Fibroblast of the aortic adventitia (primary cell): ENCODE measurements at regions not wholly inside any gene's neighbourhood (a gene's known extent, or its start where the extent isn't known, plus 50 kb on each side); places are given as distances from the start of the nearest gene placed in this dataset.
A peak's percentile ranks its signal among the peaks of the same experiment; 100 is the strongest.

Experiments used
- DNase-seq: peaks from one replicate; pipeline ENCODE4 v3.0.0-alpha.2; 2010; ENCODE audit warnings: low read depth
- H3K4me3 ChIP-seq: 2 replicates; pipeline ENCODE4 v1.5.1; 2011; ENCODE audit warnings: low read depth, mild to moderate bottlenecking, control low read depth, low read length, moderate library complexity
- TF ChIP-seq, protein P1 (sequence below): IDR thresholded peaks from 2 replicates; pipeline ENCODE4 v1.5.1; 2011; ENCODE audit warnings: mild to moderate bottlenecking, low read length, control low read depth, inconsistent platforms; ENCODE audit not compliant: insufficient read depth

DNA sequence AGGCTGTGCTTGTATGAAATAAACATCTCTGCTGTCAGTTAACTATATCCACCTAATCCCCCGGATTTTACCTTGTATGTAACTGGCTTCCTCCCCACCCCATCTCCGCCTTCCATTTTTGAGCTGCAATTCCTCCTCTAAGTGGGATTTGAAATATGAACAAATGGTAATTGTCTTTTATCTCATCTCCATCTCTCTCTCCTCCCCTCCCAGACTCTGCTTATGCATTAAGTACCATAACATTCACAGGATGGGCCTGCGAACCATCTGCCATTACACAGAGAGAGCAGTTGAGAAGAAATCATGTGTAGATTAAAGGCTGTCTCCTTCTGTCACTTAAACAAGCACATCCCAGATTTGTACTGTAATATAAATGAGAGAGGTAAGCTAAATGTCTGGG is 1169.9 kb downstream of the TYW1 start:
- TF ChIP-seq, protein P1, sequence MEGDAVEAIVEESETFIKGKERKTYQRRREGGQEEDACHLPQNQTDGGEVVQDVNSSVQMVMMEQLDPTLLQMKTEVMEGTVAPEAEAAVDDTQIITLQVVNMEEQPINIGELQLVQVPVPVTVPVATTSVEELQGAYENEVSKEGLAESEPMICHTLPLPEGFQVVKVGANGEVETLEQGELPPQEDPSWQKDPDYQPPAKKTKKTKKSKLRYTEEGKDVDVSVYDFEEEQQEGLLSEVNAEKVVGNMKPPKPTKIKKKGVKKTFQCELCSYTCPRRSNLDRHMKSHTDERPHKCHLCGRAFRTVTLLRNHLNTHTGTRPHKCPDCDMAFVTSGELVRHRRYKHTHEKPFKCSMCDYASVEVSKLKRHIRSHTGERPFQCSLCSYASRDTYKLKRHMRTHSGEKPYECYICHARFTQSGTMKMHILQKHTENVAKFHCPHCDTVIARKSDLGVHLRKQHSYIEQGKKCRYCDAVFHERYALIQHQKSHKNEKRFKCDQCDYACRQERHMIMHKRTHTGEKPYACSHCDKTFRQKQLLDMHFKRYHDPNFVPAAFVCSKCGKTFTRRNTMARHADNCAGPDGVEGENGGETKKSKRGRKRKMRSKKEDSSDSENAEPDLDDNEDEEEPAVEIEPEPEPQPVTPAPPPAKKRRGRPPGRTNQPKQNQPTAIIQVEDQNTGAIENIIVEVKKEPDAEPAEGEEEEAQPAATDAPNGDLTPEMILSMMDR: no peak
- no peak for DNase-seq
- no peak overlapping the region for H3K4me3 ChIP-seq

DNA sequence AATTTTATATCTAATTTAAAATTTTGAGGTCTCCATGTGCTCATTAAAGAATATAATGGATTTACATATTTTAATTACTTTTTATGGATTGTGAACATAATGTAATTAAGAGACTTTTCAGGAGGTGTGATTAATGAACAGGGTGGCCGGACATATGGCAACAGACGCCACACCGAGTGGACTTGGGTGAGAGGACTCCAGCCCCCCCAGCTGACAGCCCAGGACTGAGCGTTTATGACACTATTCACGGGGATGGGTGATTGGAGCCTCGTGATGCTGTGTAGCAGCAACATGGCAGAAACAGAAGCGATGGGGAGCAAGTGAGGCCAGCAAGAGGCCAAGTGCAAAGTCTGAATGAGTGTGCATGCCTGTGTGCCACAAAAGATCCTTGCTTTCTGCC is 1176.9 kb downstream of the TYW1 start:
- TF ChIP-seq, protein P1: no peak
- no peak for DNase-seq

DNA sequence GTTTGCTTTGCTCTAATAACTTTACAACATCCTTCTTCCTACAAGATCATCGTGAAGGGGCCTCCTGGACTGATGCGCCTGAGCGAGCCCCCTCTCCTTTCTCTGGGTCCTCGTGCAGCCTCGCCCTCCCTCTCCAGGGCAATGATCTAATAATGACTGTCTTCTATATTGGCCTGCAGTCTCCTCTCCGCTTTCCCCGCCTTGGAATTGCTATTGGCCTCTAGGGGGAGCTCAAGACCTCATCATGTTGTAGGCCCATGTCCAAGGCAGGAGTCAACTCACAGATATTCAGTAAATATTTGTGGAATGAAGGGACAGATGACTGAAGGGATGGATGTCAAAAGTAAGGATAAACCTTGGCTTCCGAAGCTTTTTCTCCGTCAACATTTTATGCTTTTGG is 1180.3 kb downstream of the TYW1 start:
- DNase-seq: peak; percentile 14
- H3K4me3 ChIP-seq: no peak overlapping the region
- TF ChIP-seq, protein P1: peak; percentile 17

More for the DNA sequence above, 1176.9 kb downstream of the TYW1 start:
- no peak overlapping the region for H3K4me3 ChIP-seq

DNA sequence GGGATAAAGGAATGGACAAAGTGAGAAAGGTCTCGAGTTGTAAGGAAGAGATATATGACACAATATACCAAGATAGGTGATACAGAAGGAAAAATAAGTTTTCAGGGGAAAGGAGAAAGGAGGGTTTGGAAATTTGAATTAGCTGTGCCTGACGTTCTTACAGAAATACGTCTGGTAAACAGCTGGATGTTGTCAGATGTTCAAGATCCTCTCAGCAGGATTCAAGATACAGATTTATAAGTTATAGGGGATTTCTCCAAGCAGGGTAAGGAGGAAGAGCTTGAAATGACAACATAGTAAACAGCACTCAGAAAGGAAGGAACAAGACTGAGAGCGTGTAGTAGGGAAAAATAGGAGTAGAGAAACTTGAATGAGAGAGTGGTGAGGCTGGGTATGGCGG is 1184.1 kb downstream of the TYW1 start:
- no peak for DNase-seq
- no peak overlapping the region for H3K4me3 ChIP-seq
- TF ChIP-seq, protein P1: no peak

DNA sequence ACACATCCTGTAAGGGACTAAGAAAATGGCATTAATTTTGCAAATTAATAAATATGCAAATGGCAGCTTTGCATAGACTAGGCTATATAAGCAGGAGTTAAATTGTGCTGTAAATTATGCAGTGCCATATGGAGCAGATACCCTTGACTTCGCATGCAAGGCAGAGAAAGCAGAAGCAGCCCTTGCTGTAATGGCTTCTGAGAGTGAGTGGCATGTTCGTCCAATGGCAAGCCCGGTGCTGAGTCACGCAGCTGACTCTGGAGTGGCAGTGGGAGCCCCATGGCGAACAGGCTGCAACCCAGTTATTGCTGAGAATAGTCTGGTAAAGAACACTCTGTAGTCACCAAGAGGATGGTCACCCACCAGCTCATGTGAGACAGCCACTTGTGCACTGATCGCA is 1186.5 kb downstream of the TYW1 start:
- no peak overlapping the region for H3K4me3 ChIP-seq
- DNase-seq: no peak
- TF ChIP-seq, protein P1: no peak

DNA sequence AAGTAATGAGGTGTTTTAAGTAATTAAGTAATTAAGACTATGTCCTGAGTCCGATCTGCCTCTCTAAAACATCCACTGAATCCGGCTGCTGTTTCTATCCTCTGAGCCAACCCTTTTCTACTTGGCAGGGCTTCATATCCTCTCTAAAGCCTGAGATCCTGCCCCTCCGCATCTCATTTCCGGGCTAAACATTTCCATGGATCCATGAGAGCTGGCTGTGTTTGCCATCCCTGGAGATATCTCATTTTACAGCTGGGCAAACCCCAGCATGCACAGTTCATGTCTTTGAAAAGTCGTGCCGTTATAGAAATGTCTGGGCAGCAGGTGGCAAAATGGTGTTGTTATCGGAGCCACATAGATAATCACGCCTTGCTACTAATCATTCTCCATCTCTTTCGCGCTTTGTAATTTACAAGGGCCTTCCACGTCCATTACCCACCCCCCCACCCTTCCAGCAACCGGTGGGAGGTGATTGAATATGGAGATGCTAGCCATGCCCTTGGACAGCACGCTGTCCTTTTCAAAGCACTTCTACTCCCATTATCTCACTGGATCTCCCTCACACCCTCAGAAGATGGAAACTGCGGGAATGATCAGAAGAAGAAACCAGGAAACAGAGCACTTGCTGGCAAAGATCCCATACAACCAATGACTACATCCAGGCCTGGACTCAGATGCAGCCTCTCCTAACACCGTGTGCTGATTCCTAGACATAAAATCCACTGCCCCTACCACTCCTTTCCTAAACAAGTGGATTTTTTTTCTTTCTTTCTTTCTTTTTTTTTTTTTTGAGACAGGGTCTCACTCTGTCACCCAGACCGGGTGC is 1189.2 kb downstream of the TYW1 start:
- TF ChIP-seq, protein P1: no peak
- no peak overlapping the region for H3K4me3 ChIP-seq
- no peak for DNase-seq
